Lower lobe of right lung (tissue), 2 donors: ENCODE measurements at regions not wholly inside any gene's neighbourhood (a gene's known extent, or its start where the extent isn't known, plus 50 kb on each side); places are given as distances from the start of the nearest gene placed in this dataset.
"Not testable (repeated sequence)": the region's sequence is repeated elsewhere in the genome, so short reads cannot be mapped to it uniquely, and the experiment has no call there.

Source experiments
- ATAC-seq, 2 donors: fragments of 200-7000 bp; cut with Tn5 transposase; one replicate each; pipeline ENCODE4 v1.9.1; 2020 to 2022; ENCODE audit warnings: mild to moderate bottlenecking in 2 of 2, moderate library complexity in 2 of 2
- DNase-seq: peaks from one replicate; pipeline ENCODE4 v3.0.0-alpha.2; 2020
- H3K27ac ChIP-seq: fragments of 200-600 bp; one replicate; pipeline ENCODE4 v1.8.0; 2022
- H3K27me3 ChIP-seq: fragments of 200-600 bp; one replicate; pipeline ENCODE4 v1.8.0; 2022; ENCODE audit warnings: low read depth
- H3K36me3 ChIP-seq: fragments of 200-600 bp; one replicate; pipeline ENCODE4 v1.8.0; 2022; ENCODE audit warnings: mild to moderate bottlenecking
- H3K4me1 ChIP-seq: fragments of 200-600 bp; one replicate; pipeline ENCODE4 v1.8.0; 2022
- H3K4me3 ChIP-seq: fragments of 200-600 bp; one replicate; pipeline ENCODE4 v1.8.0; 2022; ENCODE audit warnings: mild to moderate bottlenecking
- H3K9me3 ChIP-seq: fragments of 200-600 bp; one replicate; pipeline ENCODE4 v1.8.0; 2022
- intact Hi-C: fragments of 100-400 bp; cut with DNase I; formaldehyde crosslinking; loops from one replicate; pipeline ENCODE4 v1.11.0; 2022
- TF ChIP-seq, protein P1 (sequence below): fragments of 200-600 bp; IDR thresholded peaks from one replicate; pipeline ENCODE4 v1.8.0; 2022; ENCODE audit warnings: antibody characterized with exemption, mild to moderate bottlenecking
- donor health status: DM: no; HTN: yes; CAD: no; lungs with severe emphysema.

DNA sequence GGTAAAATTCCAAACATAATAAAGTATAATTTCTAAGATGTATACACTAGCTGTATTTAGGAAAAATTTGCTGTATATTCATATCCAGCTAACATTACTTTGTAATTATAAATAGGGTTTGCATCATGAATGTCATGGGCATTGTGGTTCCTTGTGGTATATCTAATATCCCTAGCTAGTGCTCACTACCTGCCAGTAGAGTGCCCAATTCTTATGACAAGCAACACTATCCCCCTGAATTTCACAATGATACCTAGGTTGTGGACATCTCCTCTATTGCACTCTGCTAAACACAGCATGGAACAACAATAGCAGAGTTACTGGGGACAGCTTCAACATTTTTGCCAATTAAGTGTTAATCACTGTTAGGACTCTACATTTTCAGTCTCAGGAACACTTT, 1656.5 kb downstream of the EFNA5 start:
- no peaks in the 10 kb centered on the region for H3K9me3 ChIP-seq
- intact Hi-C loops, result no loop called here
- no peak overlapping the region for H3K4me3 ChIP-seq
- TF ChIP-seq, protein P1, sequence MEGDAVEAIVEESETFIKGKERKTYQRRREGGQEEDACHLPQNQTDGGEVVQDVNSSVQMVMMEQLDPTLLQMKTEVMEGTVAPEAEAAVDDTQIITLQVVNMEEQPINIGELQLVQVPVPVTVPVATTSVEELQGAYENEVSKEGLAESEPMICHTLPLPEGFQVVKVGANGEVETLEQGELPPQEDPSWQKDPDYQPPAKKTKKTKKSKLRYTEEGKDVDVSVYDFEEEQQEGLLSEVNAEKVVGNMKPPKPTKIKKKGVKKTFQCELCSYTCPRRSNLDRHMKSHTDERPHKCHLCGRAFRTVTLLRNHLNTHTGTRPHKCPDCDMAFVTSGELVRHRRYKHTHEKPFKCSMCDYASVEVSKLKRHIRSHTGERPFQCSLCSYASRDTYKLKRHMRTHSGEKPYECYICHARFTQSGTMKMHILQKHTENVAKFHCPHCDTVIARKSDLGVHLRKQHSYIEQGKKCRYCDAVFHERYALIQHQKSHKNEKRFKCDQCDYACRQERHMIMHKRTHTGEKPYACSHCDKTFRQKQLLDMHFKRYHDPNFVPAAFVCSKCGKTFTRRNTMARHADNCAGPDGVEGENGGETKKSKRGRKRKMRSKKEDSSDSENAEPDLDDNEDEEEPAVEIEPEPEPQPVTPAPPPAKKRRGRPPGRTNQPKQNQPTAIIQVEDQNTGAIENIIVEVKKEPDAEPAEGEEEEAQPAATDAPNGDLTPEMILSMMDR, result no peak
- no peaks in the 10 kb centered on the region for H3K4me1 ChIP-seq
- H3K27me3 ChIP-seq, result no peaks in the 10 kb centered on the region
- DNase-seq, result no peak
- no peak for ATAC-seq
- H3K27ac ChIP-seq, result no peak overlapping the region
- H3K36me3 ChIP-seq, result no peaks in the 10 kb centered on the region

DNA sequence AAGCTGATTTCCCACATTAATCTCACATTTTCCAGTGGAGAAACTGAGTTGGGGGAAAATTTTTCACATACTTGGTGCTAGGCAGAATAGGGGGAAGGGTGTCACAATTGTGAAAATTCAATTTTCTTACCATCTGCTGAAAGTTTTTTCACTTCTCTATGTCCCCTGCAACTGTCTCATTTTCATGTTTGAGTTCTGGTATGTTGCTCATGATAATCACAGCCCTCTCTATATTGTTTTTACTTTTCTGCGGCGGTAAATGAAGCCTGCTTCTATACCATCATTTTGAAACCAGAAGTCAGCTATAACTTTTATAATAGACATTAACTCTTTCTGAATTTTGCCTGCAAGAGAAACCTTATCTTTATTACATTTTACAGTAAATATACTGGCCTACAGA, 1664.5 kb downstream of the EFNA5 start:
- TF ChIP-seq, protein P1, result no peak
- Histone ChIP-seq H3K4me3 (no peak overlapping the region), H3K27me3 (no peaks in the 10 kb centered on the region), H3K9me3 (no peaks in the 10 kb centered on the region), H3K36me3 (no peaks in the 10 kb centered on the region), H3K27ac (no peak overlapping the region), H3K4me1 (no peaks in the 10 kb centered on the region)
- ATAC-seq (no peak), DNase-seq (no peak)
- intact Hi-C loops, result no loop called here

DNA sequence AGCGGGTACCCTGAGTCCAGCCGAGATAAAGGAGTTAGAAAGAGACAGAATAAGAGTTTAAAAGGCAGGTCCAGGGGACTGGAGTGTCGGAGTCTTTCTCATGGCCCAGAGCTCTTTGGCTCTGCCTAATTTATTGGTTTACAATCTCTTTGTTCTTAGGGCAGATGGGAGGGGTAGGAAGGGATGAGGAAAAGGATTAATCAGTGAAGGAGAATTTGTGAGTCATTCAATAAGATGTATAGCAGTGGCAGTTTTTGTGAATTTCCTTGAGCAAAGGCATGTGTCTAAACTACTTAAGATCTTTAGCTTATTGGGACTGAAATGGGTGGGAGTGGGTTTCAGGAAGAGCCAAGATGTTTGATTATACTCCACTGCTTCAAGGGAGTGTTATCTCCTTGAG, 1671.7 kb downstream of the EFNA5 start:
- H3K27ac ChIP-seq, intact Hi-C loops, H3K4me1 ChIP-seq, DNase-seq, H3K27me3 ChIP-seq, H3K36me3 ChIP-seq, H3K9me3 ChIP-seq, H3K4me3 ChIP-seq, ATAC-seq: not testable (repeated sequence)

DNA sequence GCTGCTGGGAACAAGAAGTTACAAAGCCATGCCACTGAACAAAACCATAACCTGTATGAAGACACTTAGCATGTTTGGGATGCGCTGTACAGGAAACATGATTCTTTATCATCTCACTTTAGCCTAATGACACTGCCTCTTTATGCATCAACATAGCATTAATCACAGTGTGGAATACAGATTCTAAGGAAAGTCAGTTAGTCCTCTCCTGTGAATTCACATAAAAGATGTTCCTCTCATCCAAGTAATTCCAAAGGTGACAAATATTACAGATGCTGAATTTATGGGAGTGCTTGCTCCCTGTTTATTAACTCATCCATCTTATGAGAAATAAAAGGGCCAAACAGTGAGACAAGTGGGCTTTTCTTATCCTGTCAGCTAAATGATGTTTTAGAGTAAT, 1677.7 kb downstream of the EFNA5 start:
- Histone ChIP-seq H3K27me3 (no peaks in the 10 kb centered on the region), H3K4me3 (no peak overlapping the region), H3K9me3 (no peaks in the 10 kb centered on the region), H3K4me1 (no peaks in the 10 kb centered on the region), H3K36me3 (no peaks in the 10 kb centered on the region), H3K27ac (no peak overlapping the region)
- intact Hi-C loops, result no loop called here
- TF ChIP-seq, protein P1, result no peak
- ATAC-seq (no peak), DNase-seq (no peak)

DNA sequence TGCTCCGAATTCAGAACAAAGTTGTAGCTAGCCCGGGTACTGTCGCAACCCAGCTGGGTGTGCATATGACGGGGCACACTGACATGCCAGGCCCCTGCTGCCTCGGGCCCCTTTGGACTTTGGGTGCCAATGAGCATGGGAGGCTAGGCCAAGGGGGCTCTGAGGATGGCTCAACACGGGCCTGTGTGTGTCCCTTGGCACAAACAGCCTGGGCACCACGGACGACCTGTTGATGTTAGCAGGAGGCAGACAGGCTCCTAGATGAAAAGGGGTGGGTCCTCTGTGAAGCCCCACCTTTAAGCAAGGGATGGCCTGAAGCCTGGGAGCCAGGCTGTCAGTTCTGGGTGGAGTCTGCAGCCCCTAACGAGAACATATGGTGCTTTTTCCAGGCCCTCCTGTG, 1688.2 kb downstream of the EFNA5 start:
- TF ChIP-seq, protein P1, result no peak
- intact Hi-C loops, result no loop called here
- DNase-seq, result no peak
- Histone ChIP-seq H3K4me3 (no peak overlapping the region), H3K27me3 (no peaks in the 10 kb centered on the region), H3K36me3 (no peaks in the 10 kb centered on the region), H3K27ac (no peak overlapping the region), H3K4me1 (no peaks in the 10 kb centered on the region), H3K9me3 (no peaks in the 10 kb centered on the region)
- ATAC-seq, result peak; percentile 16 to 21

DNA sequence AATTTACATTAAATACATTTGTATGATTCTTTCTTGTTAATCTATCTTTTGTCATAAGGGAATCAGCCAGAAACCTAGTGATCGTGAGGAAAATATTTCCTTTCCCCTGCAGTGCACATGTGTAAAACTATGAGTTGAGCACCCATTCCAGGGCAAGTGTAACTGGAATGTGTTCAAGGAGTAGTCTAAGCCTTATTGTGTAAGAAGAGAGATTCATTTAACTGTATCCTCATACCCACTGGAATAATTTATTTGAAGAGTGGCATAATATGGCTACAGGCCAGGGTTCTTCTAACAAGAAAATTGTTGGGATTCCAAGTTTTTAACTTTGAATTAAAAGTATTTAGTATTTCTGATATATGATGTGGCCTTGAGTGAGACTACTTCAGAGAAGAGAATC, 1692.7 kb downstream of the EFNA5 start:
- Histone ChIP-seq H3K27me3 (no peaks in the 10 kb centered on the region), H3K4me1 (no peaks in the 10 kb centered on the region), H3K9me3 (no peaks in the 10 kb centered on the region), H3K27ac (no peak overlapping the region), H3K4me3 (no peak overlapping the region), H3K36me3 (no peaks in the 10 kb centered on the region)
- TF ChIP-seq, protein P1, result no peak
- ATAC-seq (no peak), DNase-seq (no peak)
- intact Hi-C loops, result no loop called here
